Pancreas (tissue), 10 donors: ENCODE measurements at regions not wholly inside any gene's neighbourhood (a gene's known extent, or its start where the extent isn't known, plus 50 kb on each side); places are given as distances from the start of the nearest gene placed in this dataset.
"Not testable (repeated sequence)": the region's sequence is repeated elsewhere in the genome, so short reads cannot be mapped to it uniquely, and the experiment has no call there.

Source experiments
- ATAC-seq, 4 donors: fragments of 200-7000 bp; cut with Tn5 transposase; one replicate each; pipeline versions ENCODE4 v1.8.0 to v1.9.1; 2020; ENCODE audit warnings: mild to moderate bottlenecking in 4 of 4, moderate library complexity in 4 of 4
- DNase-seq, 6 donors: peaks; one replicate each; pipeline ENCODE4 v3.0.0-alpha.2; 2020
- FAIRE-seq: peaks from 2 replicates; lab custom pipeline; 2012; peaks lifted over from hg19 to GRCh38; lab: Jason Lieb, UNC
- H3K27ac ChIP-seq, 4 donors: fragments of 200-600 bp; sonication (generic); 1 replicate in 3 of 4; 2 replicates in 1 of 4; pipeline versions ENCODE4 v1.5.0 to v1.8.0; 2020
- H3K27me3 ChIP-seq, 4 donors: fragments of 200-600 bp; one replicate each; pipeline ENCODE4 v1.8.0; 2021
- H3K36me3 ChIP-seq, 3 donors: fragments of 200-600 bp; sonication (generic) in 1 of 3; one replicate each; pipeline versions ENCODE4 v1.5.0 to v1.8.0; 2020 to 2021
- H3K4me1 ChIP-seq, 3 donors: fragments of 200-600 bp; one replicate each; pipeline ENCODE4 v1.8.0; 2021
- H3K4me3 ChIP-seq, 4 donors: fragments of 200-600 bp; sonication (generic) in 2 of 4; one replicate each; pipeline versions ENCODE4 v1.5.0 to v1.8.0; 2020 to 2021
- H3K9me3 ChIP-seq, 4 donors: fragments of 200-600 bp; one replicate each; pipeline ENCODE4 v1.8.0; 2021
- WGBS, 2 donors: extraction: QIAGEN DNeasy Blood & Tissue Kit; methylation state at CpG; one replicate each; pipeline ENCODE4 v1.1.7; 2013; 5-methylcytosine and 5-hydroxymethylcytosine counted together
- intact Hi-C, 3 donors: fragments of 100-400 bp; cut with DNase I; formaldehyde crosslinking; loops; one replicate each; pipeline versions ENCODE4 v1.11.1 to v1.14.2; 2022
- TF ChIP-seq, protein P1 (sequence below), 4 donors: fragments of 200-600 bp; sonication (generic) in 3 of 4; IDR thresholded peaks; one replicate each; pipeline versions ENCODE4 v1.5.0 to v1.8.0; 2021; ENCODE audit warnings: antibody characterized with exemption in 4 of 4
- donor health status: healthy with polysubstance abuse.
- donor health status: DM: no; HTN: no; CAD: no; lungs with moderate emphysema.
- donor health status: DM: no; HTN: no; CAD: no.
- donor health status: control.
- donor health status: control.
- donor health status: Bipolar disorder and iron deficiency.
- donor health status: DM: yes; HTN: yes; CAD: no.
- donor health status: DM: no; HTN: no; CAD: no.
- donor health status: DM: no; HTN: no; CAD: no.
- donor health status: DM: yes; HTN: yes; CAD: no.

DNA sequence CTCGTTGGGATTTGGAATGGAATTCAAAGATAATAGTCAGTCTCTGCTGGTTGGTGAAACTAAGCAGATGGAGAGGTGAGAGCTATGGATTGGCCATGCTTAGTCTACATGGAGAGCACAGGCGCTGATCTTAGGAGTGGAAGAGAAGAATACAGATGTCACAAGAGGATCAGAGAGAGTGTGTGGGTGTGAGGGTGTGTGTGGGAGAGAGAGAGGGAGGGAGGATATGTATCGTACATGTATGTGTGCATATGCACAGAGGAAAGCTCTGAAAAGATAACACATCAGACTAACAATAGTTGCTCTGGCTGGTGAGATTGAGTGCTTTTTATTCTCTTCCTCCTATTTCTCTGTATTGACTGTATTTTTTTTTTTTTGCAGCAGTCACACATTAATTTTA is 686.2 kb upstream of the TBX3 start:
- H3K4me1 ChIP-seq = no peaks in the 10 kb centered on the region
- H3K27me3 ChIP-seq = no peaks in the 10 kb centered on the region
- TF ChIP-seq, protein P1, sequence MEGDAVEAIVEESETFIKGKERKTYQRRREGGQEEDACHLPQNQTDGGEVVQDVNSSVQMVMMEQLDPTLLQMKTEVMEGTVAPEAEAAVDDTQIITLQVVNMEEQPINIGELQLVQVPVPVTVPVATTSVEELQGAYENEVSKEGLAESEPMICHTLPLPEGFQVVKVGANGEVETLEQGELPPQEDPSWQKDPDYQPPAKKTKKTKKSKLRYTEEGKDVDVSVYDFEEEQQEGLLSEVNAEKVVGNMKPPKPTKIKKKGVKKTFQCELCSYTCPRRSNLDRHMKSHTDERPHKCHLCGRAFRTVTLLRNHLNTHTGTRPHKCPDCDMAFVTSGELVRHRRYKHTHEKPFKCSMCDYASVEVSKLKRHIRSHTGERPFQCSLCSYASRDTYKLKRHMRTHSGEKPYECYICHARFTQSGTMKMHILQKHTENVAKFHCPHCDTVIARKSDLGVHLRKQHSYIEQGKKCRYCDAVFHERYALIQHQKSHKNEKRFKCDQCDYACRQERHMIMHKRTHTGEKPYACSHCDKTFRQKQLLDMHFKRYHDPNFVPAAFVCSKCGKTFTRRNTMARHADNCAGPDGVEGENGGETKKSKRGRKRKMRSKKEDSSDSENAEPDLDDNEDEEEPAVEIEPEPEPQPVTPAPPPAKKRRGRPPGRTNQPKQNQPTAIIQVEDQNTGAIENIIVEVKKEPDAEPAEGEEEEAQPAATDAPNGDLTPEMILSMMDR (IDR thresholded peaks at IDR 0.05) = no peak
- no peaks in the 10 kb centered on the region for H3K9me3 ChIP-seq
- H3K4me3 ChIP-seq = no peak overlapping the region
- no peak for ATAC-seq
- FAIRE-seq = no peak
- H3K36me3 ChIP-seq = no peaks in the 10 kb centered on the region
- 60 to 75% methylated on average over 3 of the region's 3 CpGs for WGBS, 2 donors
- intact Hi-C loops = no loop called here
- no peak for DNase-seq
- H3K27ac ChIP-seq = no peak overlapping the region

DNA sequence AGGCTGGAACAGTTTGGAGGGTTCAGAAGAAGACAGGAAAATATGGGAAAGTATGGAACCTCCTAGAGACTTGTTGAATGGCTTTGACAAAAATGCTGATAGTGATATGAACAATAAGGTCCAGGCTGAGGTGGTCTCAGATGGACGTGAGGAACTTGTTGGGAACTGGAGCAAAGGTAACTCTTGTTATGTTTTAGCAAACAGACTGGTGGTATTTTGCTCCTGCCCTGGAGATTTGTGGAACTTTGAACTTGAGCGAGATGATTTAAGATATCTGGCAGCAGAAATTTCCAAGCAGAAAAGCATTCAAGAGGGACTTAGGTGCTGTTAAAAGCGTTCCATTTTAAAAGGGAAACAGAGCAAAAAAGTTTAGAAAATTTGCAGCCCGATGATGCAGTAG is 682.3 kb upstream of the TBX3 start:
- FAIRE-seq, DNase-seq, H3K27ac ChIP-seq, ATAC-seq, H3K4me3 ChIP-seq, H3K9me3 ChIP-seq, H3K4me1 ChIP-seq, H3K36me3 ChIP-seq, intact Hi-C loops, H3K27me3 ChIP-seq: not testable (repeated sequence)
- WGBS, 2 donors = 66 to 69% methylated on average over 4 of the region's 4 CpGs

DNA sequence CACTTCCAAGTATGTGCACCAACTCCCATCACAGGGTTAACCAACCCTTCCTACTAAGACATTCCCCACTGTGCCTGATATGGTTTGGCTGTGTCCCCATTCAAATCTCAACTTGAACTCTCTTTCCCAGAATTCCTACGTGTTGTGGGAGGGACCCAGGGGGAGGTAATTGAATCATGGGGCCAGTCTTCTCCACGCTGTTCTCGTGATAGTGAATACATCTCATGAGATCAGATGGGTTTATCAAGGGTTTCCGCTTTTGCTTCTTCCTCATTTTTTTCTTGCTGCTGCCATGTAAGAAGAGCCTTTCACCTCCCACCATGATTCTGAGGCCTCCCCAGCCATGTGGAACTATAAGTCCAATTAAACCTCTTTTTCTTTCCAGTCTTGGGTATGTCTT is 681.8 kb upstream of the TBX3 start:
- FAIRE-seq, intact Hi-C loops, H3K4me3 ChIP-seq, DNase-seq, H3K27me3 ChIP-seq, H3K36me3 ChIP-seq, H3K4me1 ChIP-seq, ATAC-seq, H3K27ac ChIP-seq, H3K9me3 ChIP-seq: not testable (repeated sequence)
- 64 to 79% methylated on average over 4 of the region's 4 CpGs for WGBS, 2 donors

DNA sequence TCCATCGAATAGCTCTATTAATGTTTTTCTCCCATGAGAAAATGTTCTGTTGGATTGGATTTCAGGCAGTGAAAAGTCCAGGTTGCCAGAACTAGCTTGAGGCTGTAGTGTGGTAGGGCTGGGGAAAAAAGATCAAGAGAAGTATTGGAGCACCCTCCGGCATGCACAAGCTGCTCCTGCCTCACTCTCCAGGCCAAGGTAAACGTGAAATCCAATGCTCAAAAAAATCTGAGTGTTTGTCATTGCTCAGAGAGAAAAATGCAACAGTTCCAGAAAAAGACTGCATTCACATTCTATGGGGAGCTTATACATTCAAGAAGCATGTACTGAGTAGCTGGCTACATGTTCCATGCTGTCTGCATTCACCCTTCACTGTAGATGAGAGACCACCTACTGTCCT is 680.9 kb upstream of the TBX3 start:
- intact Hi-C loops = no loop called here
- no peaks in the 10 kb centered on the region for H3K4me1 ChIP-seq
- FAIRE-seq (no peak), ATAC-seq (no peak), DNase-seq (no peak)
- H3K36me3 ChIP-seq = no peaks in the 10 kb centered on the region
- 21 to 22% methylated on average over 3 of the region's 3 CpGs for WGBS, 2 donors
- H3K9me3 ChIP-seq = no peaks in the 10 kb centered on the region
- peaks cover 0 to 4% (median 0%) of the 10 kb centered on the region in 4 donors for H3K27me3 ChIP-seq
- no peak overlapping the region for H3K27ac ChIP-seq
- TF ChIP-seq, protein P1 (IDR thresholded peaks at IDR 0.05) = no peak
- no peak overlapping the region for H3K4me3 ChIP-seq

DNA sequence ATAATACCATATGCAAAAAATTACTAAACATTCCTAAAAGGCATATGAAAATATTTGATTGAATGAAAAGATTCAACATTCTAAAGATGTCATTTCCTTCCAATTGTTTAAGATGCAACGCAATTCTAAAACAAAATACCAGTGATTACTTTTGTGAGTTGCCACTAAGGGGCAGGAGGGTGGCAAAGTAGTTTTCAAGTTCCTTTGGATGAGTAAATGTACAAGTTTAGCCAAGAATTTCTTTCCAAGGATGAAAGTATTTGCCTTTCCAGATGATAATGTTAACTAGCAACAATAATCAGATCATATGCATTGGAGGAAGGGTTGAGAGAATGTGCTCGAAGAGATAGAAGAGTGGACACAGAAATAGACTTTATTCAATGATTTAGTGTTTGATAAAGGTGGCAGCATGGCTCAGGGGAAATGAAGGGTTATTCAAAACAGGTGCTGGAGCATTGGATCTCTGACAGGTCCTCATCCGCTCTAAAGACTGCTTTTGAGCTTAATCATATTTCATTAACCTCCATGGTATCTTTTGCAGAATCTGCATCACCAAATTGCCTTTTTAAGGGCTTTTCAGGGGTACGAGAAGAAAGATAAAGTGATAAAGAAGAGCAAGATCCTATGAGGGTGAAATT is 678.5 kb upstream of the TBX3 start:
- FAIRE-seq = no peak
- Histone ChIP-seq H3K27ac (no peak overlapping the region), H3K4me1 (no peaks in the 10 kb centered on the region), H3K4me3 (no peak overlapping the region), H3K9me3 (no peaks in the 10 kb centered on the region), H3K27me3 (peaks cover 0 to 4% (median 0%) of the 10 kb centered on the region in 4 donors), H3K36me3 (no peaks in the 10 kb centered on the region)
- intact Hi-C loops = no loop called here
- WGBS, 2 donors = 49 to 58% methylated on average over 4 of the region's 4 CpGs
- no peak for ATAC-seq
- TF ChIP-seq, protein P1 (IDR thresholded peaks at IDR 0.05) = no peak
- DNase-seq = no peak

DNA sequence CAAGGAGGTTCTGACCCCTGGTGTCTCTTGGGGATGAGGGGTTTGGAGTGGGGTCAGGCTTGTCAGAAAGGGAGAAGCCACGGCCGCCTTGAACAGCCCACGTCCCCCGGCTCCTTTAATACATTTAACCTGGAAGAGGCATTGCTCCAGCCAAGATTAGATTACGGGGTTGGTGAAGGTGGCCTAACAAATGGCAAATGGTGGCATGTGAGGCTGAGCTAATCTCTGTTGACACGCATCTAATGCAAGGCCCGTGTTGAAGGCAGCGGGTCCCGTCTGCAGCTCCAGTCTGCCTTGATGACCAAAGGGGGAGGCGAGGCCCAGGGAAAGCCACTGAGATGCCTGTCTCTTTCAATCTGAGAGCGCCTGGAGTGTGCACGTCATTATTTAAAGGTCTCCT is 673.7 kb upstream of the TBX3 start:
- DNase-seq (no peak), ATAC-seq (no peak), FAIRE-seq (no peak)
- Histone ChIP-seq H3K4me3 (no peak overlapping the region), H3K4me1 (no peaks in the 10 kb centered on the region), H3K9me3 (no peaks in the 10 kb centered on the region), H3K36me3 (no peaks in the 10 kb centered on the region), H3K27ac (no peak overlapping the region), H3K27me3 (peaks cover 0 to 4% (median 0%) of the 10 kb centered on the region in 4 donors)
- intact Hi-C loops = no loop called here
- WGBS, 2 donors = 75 to 90% methylated on average over 12 of the region's 12 CpGs
- TF ChIP-seq, protein P1 (IDR thresholded peaks at IDR 0.05) = no peak
